A549 (cell line): ENCODE measurements at regions not wholly inside any gene's neighbourhood (a gene's known extent, or its start where the extent isn't known, plus 50 kb on each side); places are given as distances from the start of the nearest gene placed in this dataset.

Experiments
- ATAC-seq, 2 experiments: fragments of 200-7000 bp in 1 of 2; fragments of >200 bp in 1 of 2; cut with Nextera tagmentation in 1 of 2; cut with Tn5 transposase in 1 of 2; 3 replicates each; pipeline versions ENCODE4 v1.8.0 to v1.9.1; 2018 to 2020; ENCODE audit warnings: mild to moderate bottlenecking in 1 of 2, moderate library complexity in 1 of 2
- CTCF ChIA-PET: fragments of 300-600 bp; sonication (Branson Sonifier 250); formaldehyde crosslinking; extraction: SDS; loops from one replicate; lab custom pipeline; 2021; ENCODE audit warnings: antibody characterized with exemption, inconsistent platforms; lab: Yijun Ruan, JAX
- POLR2A ChIA-PET: fragments of 350-600 bp; formaldehyde crosslinking; extraction: SDS; loops from one replicate; lab custom pipeline; 2021; ENCODE audit warnings: antibody characterized with exemption, inconsistent platforms; lab: Yijun Ruan, JAX
- DNase-seq, 2 experiments: peaks; one replicate each; pipeline versions ENCODE4 v3.0.0 to v3.0.0-alpha.2; 2011 to 2016; ENCODE audit warnings: low read depth in 1 of 2, low spot score in 1 of 2
- FAIRE-seq: peaks from 2 replicates; lab custom pipeline; 2011; peaks lifted over from hg19 to GRCh38; lab: Jason Lieb, UNC
- H3K27ac ChIP-seq, 2 experiments: fragments of >200 bp; sonication (Bioruptor Twin); formaldehyde crosslinking; 3 replicates each; pipeline ENCODE4 v1.5.1; 2016 to 2017
- H3K4me1 ChIP-seq: fragments of >200 bp; sonication (Bioruptor Twin); formaldehyde crosslinking; 3 replicates; pipeline ENCODE4 v1.6.1; 2016
- H3K4me2 ChIP-seq: fragments of >200 bp; sonication (Bioruptor Twin); formaldehyde crosslinking; 3 replicates; pipeline ENCODE4 v1.6.1; 2016
- H3K4me3 ChIP-seq: fragments of >200 bp; sonication (Bioruptor Twin); formaldehyde crosslinking; 3 replicates; pipeline ENCODE4 v1.5.1; 2016
- H3K9me3 ChIP-seq: fragments of >200 bp; sonication (Bioruptor Twin); formaldehyde crosslinking; 3 replicates; pipeline ENCODE4 v1.6.1; 2016
- CBX2 ChIP-seq: fragments of 200-600 bp; sonication (generic); IDR thresholded peaks from 2 replicates; pipeline ENCODE4 v1.6.1; 2016; ENCODE audit warnings: low read depth, mild to moderate bottlenecking, borderline replicate concordance
- CBX8 ChIP-seq: fragments of 200-600 bp; sonication (generic); IDR thresholded peaks from 2 replicates; pipeline ENCODE4 v1.6.1; 2016
- CHD4 ChIP-seq: fragments of 200-600 bp; sonication (generic); IDR thresholded peaks from 2 replicates; pipeline ENCODE4 v1.6.1; 2016; ENCODE audit warnings: antibody characterized with exemption, mild to moderate bottlenecking, borderline replicate concordance
- CTCF ChIP-seq: fragments of >200 bp; sonication (Bioruptor Twin); formaldehyde crosslinking; IDR thresholded peaks from 3 replicates; pipeline ENCODE4 v1.5.1; 2016
- E2F6 ChIP-seq: IDR thresholded peaks from 2 replicates; pipeline ENCODE4 v1.6.1; 2012; ENCODE audit warnings: low read depth, borderline replicate concordance
- ESRRA ChIP-seq: fragments of 150-350 bp; IDR thresholded peaks from 2 replicates; pipeline ENCODE4 v1.6.1; 2014; ENCODE audit warnings: mild to moderate bottlenecking, low read length, borderline replicate concordance
- FOSB ChIP-seq: fragments of 250-450 bp; sonication (Bioruptor Pico); IDR thresholded peaks from 2 replicates; pipeline ENCODE4 v1.5.0; 2020; ENCODE audit warnings: mild to moderate bottlenecking, moderate library complexity
- FOSL2 ChIP-seq, 2 experiments: fragments of 450-650 bp in 1 of 2; fragments of >200 bp in 1 of 2; sonication (Bioruptor Twin) in 1 of 2; formaldehyde crosslinking; IDR thresholded peaks; 2 replicates each; pipeline versions ENCODE4 v1.5.0 to v1.6.1; 2016 to 2020; ENCODE audit warnings: mild to moderate bottlenecking in 1 of 2, moderate library complexity in 1 of 2
- GATA3 ChIP-seq: IDR thresholded peaks from 2 replicates; pipeline ENCODE4 v1.6.1; 2012; ENCODE audit warnings: borderline replicate concordance
- HDAC2 ChIP-seq: fragments of 200-600 bp; sonication (generic); IDR thresholded peaks from 2 replicates; pipeline ENCODE4 v1.6.1; 2016
- HOXA7 ChIP-seq: fragments of 250-450 bp; sonication (Bioruptor Pico); IDR thresholded peaks from 2 replicates; pipeline ENCODE4 v1.5.0; 2020; ENCODE audit warnings: mild to moderate bottlenecking, moderate library complexity
- HOXB13 ChIP-seq: fragments of 250-450 bp; sonication (Bioruptor Pico); IDR thresholded peaks from 2 replicates; pipeline ENCODE4 v1.5.0; 2020; ENCODE audit warnings: low read depth, mild to moderate bottlenecking, moderate library complexity
- HOXB5 ChIP-seq: fragments of 250-450 bp; sonication (Bioruptor Pico); IDR thresholded peaks from 2 replicates; pipeline ENCODE4 v1.5.0; 2020; ENCODE audit warnings: mild to moderate bottlenecking, moderate library complexity
- MAFK ChIP-seq: fragments of 450-650 bp; IDR thresholded peaks from 2 replicates; pipeline ENCODE4 v1.6.1; 2014; ENCODE audit not compliant: partially characterized antibody
- POLR2AphosphoS2 ChIP-seq: conservative IDR thresholded peaks from 2 replicates; pipeline ENCODE4 v1.6.1; 2012; ENCODE audit warnings: low read length, improper control_type of control experiment, inconsistent platforms
- RAD21 ChIP-seq, 2 experiments: fragments of >200 bp in 1 of 2; sonication (Bioruptor Twin) in 1 of 2; formaldehyde crosslinking in 1 of 2; IDR thresholded peaks in 1 of 2; conservative IDR thresholded peaks in 1 of 2; 2 replicates in 1 of 2; 3 replicates in 1 of 2; pipeline ENCODE4 v1.6.1; 2012 to 2018; ENCODE audit warnings: inconsistent platforms in 1 of 2
- RFX5 ChIP-seq: fragments of 450-650 bp; IDR thresholded peaks from 2 replicates; pipeline ENCODE4 v1.7.1; 2014; ENCODE audit warnings: antibody characterized with exemption, mild to moderate bottlenecking, moderate library complexity
- RNF2 ChIP-seq: fragments of 200-600 bp; sonication (generic); IDR thresholded peaks from 2 replicates; pipeline ENCODE4 v1.6.1; 2016; ENCODE audit warnings: low read depth, mild to moderate bottlenecking, antibody characterized with exemption, moderate library complexity, borderline replicate concordance
- SMC3 ChIP-seq: fragments of >200 bp; sonication (Bioruptor Twin); formaldehyde crosslinking; IDR thresholded peaks from 3 replicates; pipeline ENCODE4 v1.6.1; 2018; ENCODE audit warnings: inconsistent platforms
- SREBF2 ChIP-seq: fragments of 450-650 bp; IDR thresholded peaks from 2 replicates; pipeline ENCODE4 v1.6.1; 2014; ENCODE audit warnings: mild to moderate bottlenecking, moderate library complexity
- TFCP2L1 ChIP-seq: fragments of 250-450 bp; sonication (Bioruptor Pico); IDR thresholded peaks from 2 replicates; pipeline ENCODE4 v1.5.0; 2021; ENCODE audit warnings: mild to moderate bottlenecking
- USF2 ChIP-seq: fragments of 450-650 bp; IDR thresholded peaks from 2 replicates; pipeline ENCODE4 v1.6.1; 2014; ENCODE audit warnings: antibody characterized with exemption
- ZSCAN20 ChIP-seq: fragments of 250-450 bp; sonication (Bioruptor Pico); IDR thresholded peaks from 2 replicates; pipeline ENCODE4 v1.8.0; 2022; ENCODE audit warnings: mild to moderate bottlenecking, moderate library complexity
- WGBS: methylation state at CpG from one replicate; pipeline ENCODE4 v1.1.6; 2017; ENCODE audit errors: missing lambda C conversion rate; 5-methylcytosine and 5-hydroxymethylcytosine counted together
- TF ChIP-seq, protein P1 (sequence below): fragments of >200 bp; sonication (Bioruptor Twin); formaldehyde crosslinking; IDR thresholded peaks from 2 replicates; pipeline ENCODE4 v1.6.1; 2016

- Histone ChIP-seq H3K27ac (no peak overlapping the region), H3K4me1 (no peaks in the 10 kb centered on the region), H3K4me2 (no peak overlapping the region), H3K4me3 (no peak overlapping the region), H3K9me3 (no peaks in the 10 kb centered on the region)
- WGBS: 14% methylated on average over 4 of the region's 4 CpGs
- FAIRE-seq: no peak
- no peak for DNase-seq
- CTCF ChIA-PET: no interaction called here
- POLR2A ChIA-PET: no interaction called here
- TF ChIP-seq ESRRA (no peak), USF2 (no peak), HOXA7 (no peak), RAD21 (conservative IDR thresholded peaks at IDR 0.05 in 1 of 2, IDR thresholded peaks at IDR 0.05 in 1 of 2) (no peak), FOSL2 (IDR thresholded peaks at IDR 0.05) (no peak), FOSL2 (CRISPR knock-in tag; IDR thresholded peaks at IDR 0.05) (no peak), CHD4 (no peak), FOSB (no peak)
- ATAC-seq: no peak
Observed at GRCh38 chr21:27694667-27695066, 727.8 kb upstream of the ADAMTS5 start.

DNA sequence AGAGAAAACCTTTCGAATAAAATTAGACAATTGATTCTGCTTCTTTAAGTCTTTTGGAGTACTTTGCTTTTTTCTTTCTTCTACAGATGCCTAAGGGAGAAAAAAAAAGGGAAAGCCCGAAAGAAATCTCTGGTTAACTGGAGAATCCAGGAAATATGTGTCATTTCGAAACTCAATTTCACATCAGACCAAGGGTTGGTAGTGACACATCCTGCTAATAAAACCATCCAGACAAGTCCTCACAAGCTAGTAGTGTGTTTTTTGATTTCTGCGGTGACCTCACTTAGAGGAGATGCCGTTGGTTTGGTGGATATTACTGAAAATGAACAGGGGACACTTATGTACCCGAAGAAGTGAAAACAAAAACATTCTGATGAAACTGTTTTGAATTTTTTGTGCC, 726.5 kb upstream of the ADAMTS5 start:
- Histone ChIP-seq H3K9me3 (no peaks in the 10 kb centered on the region), H3K27ac (no peak overlapping the region), H3K4me2 (no peak overlapping the region), H3K4me1 (no peaks in the 10 kb centered on the region), H3K4me3 (no peak overlapping the region)
- TF ChIP-seq MAFK (no peak), HOXB13 (no peak), ESRRA (no peak), USF2 (no peak), TFCP2L1 (no peak), GATA3 (no peak), RNF2 (no peak), CBX2 (no peak), ZSCAN20 (CRISPR knock-in tag) (no peak), POLR2AphosphoS2 (no peak), E2F6 (no peak), RFX5 (no peak), HOXB5 (CRISPR knock-in tag) (no peak), SMC3 (no peak), HOXA7 (no peak), CTCF (no peak), SREBF2 (no peak), HDAC2 (no peak), CBX8 (no peak)
- TF ChIP-seq, protein P1, sequence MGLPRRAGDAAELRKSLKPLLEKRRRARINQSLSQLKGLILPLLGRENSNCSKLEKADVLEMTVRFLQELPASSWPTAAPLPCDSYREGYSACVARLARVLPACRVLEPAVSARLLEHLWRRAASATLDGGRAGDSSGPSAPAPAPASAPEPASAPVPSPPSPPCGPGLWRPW: no peak
- DNase-seq (no peak), FAIRE-seq (no peak), ATAC-seq (no peak)
- ChIA-PET POLR2A (no interaction called here), CTCF (no interaction called here)
- WGBS: 3% methylated on average over 6 of the region's 6 CpGs
